IMR-90 (cell line): ENCODE measurements at regions not wholly inside any gene's neighbourhood (a gene's known extent, or its start where the extent isn't known, plus 50 kb on each side); places are given as distances from the start of the nearest gene placed in this dataset.

ENCODE experiments used
- ATAC-seq: fragments of 200-7000 bp; cut with Tn5 transposase; 2 replicates; pipeline ENCODE4 v1.9.1; 2020; ENCODE audit warnings: low read depth, mild to moderate bottlenecking, moderate library complexity
- BruUV-seq: library from RNA; stranded (reverse); fragments of 400-500 nt; replicated peaks from 2 replicates; lab custom pipeline; 2021; lab: Mats Ljungman, UMichigan
- CTCF ChIA-PET: fragments of 300-600 bp; formaldehyde crosslinking; extraction: SDS; loops from one replicate; lab custom pipeline; 2021; ENCODE audit warnings: antibody characterized with exemption; lab: Yijun Ruan, JAX
- POLR2A ChIA-PET: fragments of 300-600 bp; sonication (Branson Sonifier 250); formaldehyde crosslinking; loops from one replicate; lab custom pipeline; 2022; ENCODE audit warnings: antibody characterized with exemption; ENCODE audit not compliant: unreplicated experiment; lab: Charles Lee
- DNase-seq: peaks from one replicate; pipeline ENCODE4 v3.0.0; 2013
- H2AFZ ChIP-seq: replicated peaks from 2 replicates; pipeline ENCODE3; 2013; ENCODE audit warnings: low read length, mild to moderate bottlenecking; ENCODE audit not compliant: poor library complexity
- H2AK5ac ChIP-seq: 2 replicates; pipeline ENCODE4 v1.6.1; 2013; ENCODE audit warnings: low read depth, low read length, inconsistent platforms
- H2AK9ac ChIP-seq: replicated peaks from 2 replicates; pipeline ENCODE3; 2013; ENCODE audit warnings: mild to moderate bottlenecking, low read depth, low read length, moderate library complexity; ENCODE audit not compliant: poor library complexity
- H2BK120ac ChIP-seq: 2 replicates; pipeline ENCODE4 v1.6.1; 2013; ENCODE audit warnings: low read depth, low read length, inconsistent platforms
- H2BK15ac ChIP-seq: 3 replicates; pipeline ENCODE4 v1.6.1; 2013; ENCODE audit warnings: low read depth, low read length, inconsistent platforms
- H2BK20ac ChIP-seq: 2 replicates; pipeline ENCODE4 v1.6.1; 2013; ENCODE audit warnings: low read depth, mild to moderate bottlenecking, inconsistent platforms, low read length, moderate library complexity
- H2BK5ac ChIP-seq: 2 replicates; pipeline ENCODE4 v1.6.1; 2013; ENCODE audit warnings: mild to moderate bottlenecking, low read depth, low read length, inconsistent platforms; ENCODE audit not compliant: poor library complexity, severe bottlenecking
- H3K14ac ChIP-seq: replicated peaks from 2 replicates; pipeline ENCODE4 v1.6.1; 2013; ENCODE audit warnings: low read depth, low read length, inconsistent platforms
- H3K18ac ChIP-seq: 2 replicates; pipeline ENCODE4 v1.6.1; 2013; ENCODE audit warnings: low read depth, low read length, control low read depth
- H3K23ac ChIP-seq: 2 replicates; pipeline ENCODE4 v1.6.1; 2013; ENCODE audit warnings: low read depth, low read length, inconsistent platforms
- H3K27ac ChIP-seq: 2 replicates; pipeline ENCODE4 v1.5.1; 2013; ENCODE audit warnings: mild to moderate bottlenecking, control low read depth, low read length; ENCODE audit not compliant: insufficient read depth
- H3K27me3 ChIP-seq: 2 replicates; pipeline ENCODE4 v1.6.1; 2013; ENCODE audit warnings: low read length; ENCODE audit not compliant: control insufficient read depth, insufficient read depth
- H3K36me3 ChIP-seq: 2 replicates; pipeline ENCODE4 v1.6.1; 2013; ENCODE audit warnings: low read length, mixed read lengths; ENCODE audit not compliant: control insufficient read depth, insufficient read depth
- H3K4ac ChIP-seq: 2 replicates; pipeline ENCODE4 v1.6.1; 2013; ENCODE audit warnings: low read depth, low read length, inconsistent platforms
- H3K4me1 ChIP-seq: 2 replicates; pipeline ENCODE4 v1.6.1; 2013; ENCODE audit warnings: low read length, mixed read lengths; ENCODE audit not compliant: control insufficient read depth, insufficient read depth
- H3K4me2 ChIP-seq: 2 replicates; pipeline ENCODE4 v1.6.1; 2013; ENCODE audit warnings: low read depth, mild to moderate bottlenecking, control low read depth, low read length, moderate library complexity
- H3K4me3 ChIP-seq: 2 replicates; pipeline ENCODE4 v1.5.1; 2013; ENCODE audit warnings: low read depth, mild to moderate bottlenecking, control low read depth, low read length, moderate library complexity; ENCODE audit not compliant: insufficient read depth
- H3K56ac ChIP-seq: 2 replicates; pipeline ENCODE4 v1.6.1; 2013; ENCODE audit warnings: low read length, inconsistent platforms; ENCODE audit not compliant: insufficient read depth; ENCODE audit errors: extremely low read depth
- H3K79me1 ChIP-seq, 2 experiments: 2 replicates each; pipeline ENCODE4 v1.6.1; 2013; ENCODE audit warnings: low read length in 2 of 2, inconsistent platforms in 1 of 2, low read depth in 1 of 2
- H3K9ac ChIP-seq: 2 replicates; pipeline ENCODE4 v1.6.1; 2013; ENCODE audit warnings: low read depth, low read length, control low read depth
- H3K9me1 ChIP-seq: 2 replicates; pipeline ENCODE4 v1.6.1; 2013; ENCODE audit warnings: low read length, inconsistent platforms; ENCODE audit not compliant: insufficient read depth
- H3K9me3 ChIP-seq: 2 replicates; pipeline ENCODE4 v1.6.1; 2013; ENCODE audit warnings: low read length; ENCODE audit not compliant: control insufficient read depth, insufficient read depth
- H4K20me1 ChIP-seq: 2 replicates; pipeline ENCODE4 v1.6.1; 2013; ENCODE audit warnings: low read length, inconsistent platforms; ENCODE audit not compliant: insufficient read depth
- H4K5ac ChIP-seq: 2 replicates; pipeline ENCODE4 v1.6.1; 2013; ENCODE audit warnings: mild to moderate bottlenecking, low read depth, low read length, control low read depth
- H4K8ac ChIP-seq, 2 experiments: 2 replicates each; pipeline ENCODE4 v1.6.1; 2013; ENCODE audit warnings: low read depth in 2 of 2, low read length in 2 of 2, control low read depth in 1 of 2, inconsistent platforms in 1 of 2
- H4K91ac ChIP-seq: 2 replicates; pipeline ENCODE4 v1.6.1; 2013; ENCODE audit warnings: low read depth, low read length, inconsistent platforms; ENCODE audit not compliant: insufficient read depth
- BHLHE40 ChIP-seq: fragments of 150-350 bp; IDR thresholded peaks from 2 replicates; pipeline ENCODE4 v1.6.1; 2016; ENCODE audit warnings: mild to moderate bottlenecking, low read depth, low read length
- CEBPB ChIP-seq: IDR thresholded peaks from 2 replicates; pipeline ENCODE4 v1.6.1; 2012; ENCODE audit warnings: low read depth, low read length, improper control_type of control experiment
- CHD1 ChIP-seq: IDR thresholded peaks from 2 replicates; pipeline ENCODE4 v1.6.1; 2012; ENCODE audit warnings: low read depth, low read length, improper control_type of control experiment
- CTCF ChIP-seq: conservative IDR thresholded peaks from 2 replicates; pipeline ENCODE4 v1.5.1; 2012; ENCODE audit warnings: mild to moderate bottlenecking, low read depth, low read length, improper control_type of control experiment
- ELK1 ChIP-seq: fragments of 150-350 bp; IDR thresholded peaks from 2 replicates; pipeline ENCODE4 v1.6.1; 2016; ENCODE audit warnings: low read depth, mild to moderate bottlenecking, low read length, moderate library complexity, borderline replicate concordance
- FOS ChIP-seq: fragments of 150-350 bp; IDR thresholded peaks from 2 replicates; pipeline ENCODE4 v1.6.1; 2016; ENCODE audit warnings: low read depth, low read length
- MAFK ChIP-seq: IDR thresholded peaks from 2 replicates; pipeline ENCODE4 v1.6.1; 2012; ENCODE audit warnings: low read depth, low read length, improper control_type of control experiment
- MAZ ChIP-seq: IDR thresholded peaks from 2 replicates; pipeline ENCODE4 v1.6.1; 2012; ENCODE audit warnings: low read depth, mild to moderate bottlenecking, low read length, improper control_type of control experiment, moderate library complexity, borderline replicate concordance
- MXI1 ChIP-seq: IDR thresholded peaks from 2 replicates; pipeline ENCODE4 v1.6.1; 2012; ENCODE audit warnings: low read depth, mild to moderate bottlenecking, low read length, moderate library complexity, borderline replicate concordance
- NFE2L2 ChIP-seq: fragments of 150-350 bp; IDR thresholded peaks from 2 replicates; pipeline ENCODE4 v1.6.1; 2016; ENCODE audit warnings: low read depth, mild to moderate bottlenecking, low read length
- POLR2A ChIP-seq: IDR thresholded peaks from 2 replicates; pipeline ENCODE4 v1.6.1; 2012; ENCODE audit warnings: mild to moderate bottlenecking, low read depth, low read length
- RAD21 ChIP-seq: IDR thresholded peaks from 2 replicates; pipeline ENCODE4 v1.6.1; 2012; ENCODE audit warnings: low read length, improper control_type of control experiment
- RCOR1 ChIP-seq: IDR thresholded peaks from 2 replicates; pipeline ENCODE4 v1.6.1; 2012; ENCODE audit warnings: mild to moderate bottlenecking, low read length, improper control_type of control experiment; ENCODE audit not compliant: insufficient replicate concordance
- RFX5 ChIP-seq: IDR thresholded peaks from 2 replicates; pipeline ENCODE4 v1.8.0; 2012; ENCODE audit warnings: low read depth, mild to moderate bottlenecking, low read length, moderate library complexity
- SMC3 ChIP-seq: fragments of 150-350 bp; IDR thresholded peaks from 2 replicates; pipeline ENCODE4 v1.6.1; 2016; ENCODE audit warnings: low read depth, mild to moderate bottlenecking, antibody characterized with exemption, low read length, moderate library complexity
- USF2 ChIP-seq: fragments of 150-350 bp; IDR thresholded peaks from 2 replicates; pipeline ENCODE4 v1.6.1; 2017; ENCODE audit warnings: mild to moderate bottlenecking, antibody characterized with exemption, low read length, low read depth
- WGBS, 2 experiments: methylation state at CpG; one replicate each; pipeline versions ENCODE4 v1.1.5 to v1.1.7; 2013; ENCODE audit warnings: missing lambda C conversion rate in 2 of 2; ENCODE audit not compliant: insufficient read length in 1 of 2; ENCODE audit errors: extremely low coverage in 2 of 2; 5-methylcytosine and 5-hydroxymethylcytosine counted together
- dilution Hi-C: fragments of 300-500 bp; cut with HindIII; formaldehyde crosslinking; loops from one replicate; pipeline ENCODE4 v1.14.3; 2018; ENCODE audit warnings: low sequenced_read_pairs; ENCODE audit not compliant: unreplicated experiment
- in situ Hi-C: fragments of 300-500 bp; cut with MboI; formaldehyde crosslinking; loops from 3 replicates; pipeline ENCODE4 v1.14.3; 2019; ENCODE audit warnings: low sequenced_read_pairs, inconsistent platforms, mixed read lengths
- intact Hi-C: fragments of 100-400 bp; cut with micrococcal nuclease; formaldehyde crosslinking; loops from 2 replicates; pipeline ENCODE4 v1.10.0; 2022

- Histone ChIP-seq H3K27ac (no peak overlapping the region), H2BK120ac (no peak overlapping the region), H3K36me3 (no peaks in the 10 kb centered on the region), H3K4me1 (no peaks in the 10 kb centered on the region; the same call in 1 of the 2 replicates), H3K4me2 (no peak overlapping the region), H2BK5ac (no peak overlapping the region), H3K56ac (no peak overlapping the region), H2BK20ac (no peak overlapping the region), H3K23ac (no peak overlapping the region), H3K4ac (no peak overlapping the region), H4K91ac (no peak overlapping the region), H2BK15ac (no peak overlapping the region), H4K20me1 (no peaks in the 10 kb centered on the region), H2AFZ (no peak overlapping the region), H3K9me1 (0 out of 2 replicates have a peak, but pooled peaks cover 3% of the 10 kb centered on the region), H3K9ac (no peak overlapping the region), H3K14ac (no peak overlapping the region), H3K9me3 (no peaks in the 10 kb centered on the region; the same call in 1 of the 2 replicates), H4K5ac (no peak overlapping the region), H3K79me1 (no peaks in the 10 kb centered on the region), H2AK5ac (no peak overlapping the region), H4K8ac (no peak overlapping the region), H2AK9ac (no peak overlapping the region), H3K4me3 (no peak overlapping the region), H3K27me3 (no peaks in the 10 kb centered on the region), H3K18ac (no peak overlapping the region)
- intact Hi-C loops, result no loop called here
- CTCF ChIA-PET, result interaction anchor here (1.5 kb wide), 1 partner anchor 185 kb away, joined by 4 read pairs; no protein-coding TSS in a partner anchor
- POLR2A ChIA-PET, result no interaction called here
- BruUV-seq, result no TSS peak
- in situ Hi-C loops, result no loop called here
- DNase-seq (no peak), ATAC-seq (no peak)
- TF ChIP-seq CHD1, result no peak
- TF ChIP-seq CEBPB, result no peak
- no peak for TF ChIP-seq MAFK
- TF ChIP-seq BHLHE40, result no peak
- TF ChIP-seq CTCF, result no peak
- no peak for TF ChIP-seq RCOR1
- no peak for TF ChIP-seq NFE2L2
- no peak for TF ChIP-seq RFX5
- no peak for TF ChIP-seq RAD21
- TF ChIP-seq MXI1, result no peak
- TF ChIP-seq ELK1, result no peak
- no peak for TF ChIP-seq POLR2A
- no peak for TF ChIP-seq MAZ
- no peak for TF ChIP-seq FOS
- no peak for TF ChIP-seq USF2
- no peak for TF ChIP-seq SMC3
- dilution Hi-C loops, result no loop called here
- WGBS, 2 experiments, result no CpG with 5 or more reads among the region's 6 CpGs
Observed at GRCh38 chr18:11495441-11495840, 114.0 kb upstream of the SLC35G4 start.
